HUES6 (cell line): ENCODE measurements at regions not wholly inside any gene's neighbourhood (a gene's known extent, or its start where the extent isn't known, plus 50 kb on each side); places are given as distances from the start of the nearest gene placed in this dataset.

Experiments used
- H3K27ac ChIP-seq: 2 replicates; pipeline ENCODE4 v1.7.0; 2013; ENCODE audit warnings: low read depth, mild to moderate bottlenecking, low read length, inconsistent platforms
- H3K27me3 ChIP-seq: 2 replicates; pipeline ENCODE4 v1.6.1; 2013; ENCODE audit warnings: low read length; ENCODE audit not compliant: control insufficient read depth, insufficient read depth
- H3K36me3 ChIP-seq: 2 replicates; pipeline ENCODE4 v1.6.1; 2013; ENCODE audit warnings: low read length; ENCODE audit not compliant: control insufficient read depth, insufficient read depth
- H3K4me1 ChIP-seq: 2 replicates; pipeline ENCODE4 v1.6.1; 2013; ENCODE audit warnings: low read length; ENCODE audit not compliant: control insufficient read depth, insufficient read depth
- H3K4me3 ChIP-seq: 2 replicates; pipeline ENCODE4 v1.5.1; 2013; ENCODE audit warnings: low read depth, low read length
- H3K9ac ChIP-seq: one replicate; pipeline ENCODE4 v1.6.1; 2013; ENCODE audit warnings: mild to moderate bottlenecking, low read length
- H3K9me3 ChIP-seq: 2 replicates; pipeline ENCODE4 v1.6.1; 2013; ENCODE audit warnings: low read depth, low read length; ENCODE audit not compliant: control insufficient read depth, insufficient read depth

GRCh38 chr4:116343809-116344208 is 741.6 kb downstream of the TRAM1L1 start:
- Histone ChIP-seq H3K27me3 (no peaks in the 10 kb centered on the region), H3K9ac (no peak overlapping the region), H3K4me3 (no peak overlapping the region), H3K9me3 (no peaks in the 10 kb centered on the region), H3K4me1 (no peaks in the 10 kb centered on the region), H3K36me3 (no peaks in the 10 kb centered on the region), H3K27ac (no peak overlapping the region)

GRCh38 chr4:116342143-116342542 is 743.2 kb downstream of the TRAM1L1 start:
- Histone ChIP-seq H3K9ac (no peak overlapping the region), H3K27ac (no peak overlapping the region), H3K27me3 (no peaks in the 10 kb centered on the region), H3K4me1 (no peaks in the 10 kb centered on the region), H3K36me3 (no peaks in the 10 kb centered on the region), H3K9me3 (no peaks in the 10 kb centered on the region), H3K4me3 (no peak overlapping the region)

GRCh38 chr4:116332508-116332907 is 752.9 kb downstream of the TRAM1L1 start:
- Histone ChIP-seq H3K36me3 (no peaks in the 10 kb centered on the region), H3K27me3 (no peaks in the 10 kb centered on the region), H3K4me1 (no peaks in the 10 kb centered on the region), H3K9ac (no peak overlapping the region), H3K27ac (no peak overlapping the region), H3K4me3 (no peak overlapping the region), H3K9me3 (no peaks in the 10 kb centered on the region)

GRCh38 chr4:116328261-116328860 is 757.0 kb downstream of the TRAM1L1 start:
- H3K9me3 ChIP-seq = no peaks in the 10 kb centered on the region
- no peak overlapping the region for H3K4me3 ChIP-seq
- H3K27ac ChIP-seq = no peak overlapping the region
- no peaks in the 10 kb centered on the region for H3K36me3 ChIP-seq
- no peaks in the 10 kb centered on the region for H3K4me1 ChIP-seq
- no peak overlapping the region for H3K9ac ChIP-seq
- no peaks in the 10 kb centered on the region for H3K27me3 ChIP-seq

- Histone ChIP-seq H3K4me1 (no peaks in the 10 kb centered on the region), H3K9ac (no peak overlapping the region), H3K36me3 (no peaks in the 10 kb centered on the region), H3K4me3 (no peak overlapping the region), H3K27me3 (no peaks in the 10 kb centered on the region), H3K27ac (no peak overlapping the region), H3K9me3 (no peaks in the 10 kb centered on the region)
Measured at GRCh38 chr4:116323606-116324005, 761.8 kb downstream of the TRAM1L1 start.

- Histone ChIP-seq H3K4me1 (no peaks in the 10 kb centered on the region), H3K36me3 (no peaks in the 10 kb centered on the region), H3K27me3 (no peaks in the 10 kb centered on the region), H3K27ac (no peak overlapping the region), H3K9ac (no peak overlapping the region), H3K9me3 (no peaks in the 10 kb centered on the region), H3K4me3 (no peak overlapping the region)
Measured at GRCh38 chr4:116321471-116321870, 763.9 kb downstream of the TRAM1L1 start.

- H3K9ac ChIP-seq = no peak overlapping the region
- no peaks in the 10 kb centered on the region for H3K36me3 ChIP-seq
- H3K27ac ChIP-seq = no peak overlapping the region
- H3K27me3 ChIP-seq = no peaks in the 10 kb centered on the region
- H3K4me3 ChIP-seq = no peak overlapping the region
- H3K9me3 ChIP-seq = no peaks in the 10 kb centered on the region
- no peaks in the 10 kb centered on the region for H3K4me1 ChIP-seq
Measured at GRCh38 chr4:116320859-116321258, 764.5 kb downstream of the TRAM1L1 start.

- Histone ChIP-seq H3K9ac (no peak overlapping the region), H3K27ac (no peak overlapping the region), H3K36me3 (no peaks in the 10 kb centered on the region), H3K4me1 (no peaks in the 10 kb centered on the region), H3K27me3 (no peaks in the 10 kb centered on the region), H3K4me3 (no peak overlapping the region), H3K9me3 (no peaks in the 10 kb centered on the region)
Measured at GRCh38 chr4:116303736-116304188, 781.6 kb downstream of the TRAM1L1 start.

GRCh38 chr4:116302990-116303735 is 782.2 kb downstream of the TRAM1L1 start:
- H3K4me3 ChIP-seq = no peak overlapping the region
- H3K9ac ChIP-seq = no peak overlapping the region
- H3K27me3 ChIP-seq = no peaks in the 10 kb centered on the region
- no peaks in the 10 kb centered on the region for H3K36me3 ChIP-seq
- no peak overlapping the region for H3K27ac ChIP-seq
- no peaks in the 10 kb centered on the region for H3K9me3 ChIP-seq
- no peaks in the 10 kb centered on the region for H3K4me1 ChIP-seq

GRCh38 chr4:116275006-116275405 is 810.4 kb downstream of the TRAM1L1 start:
- Histone ChIP-seq H3K9me3 (no peaks in the 10 kb centered on the region; the same call in none of the 2 replicates), H3K4me1 (no peaks in the 10 kb centered on the region), H3K9ac (no peak overlapping the region), H3K36me3 (no peaks in the 10 kb centered on the region), H3K4me3 (no peak overlapping the region), H3K27ac (no peak overlapping the region), H3K27me3 (no peaks in the 10 kb centered on the region)

- no peaks in the 10 kb centered on the region for H3K36me3 ChIP-seq
Measured at GRCh38 chr4:116272336-116272735, 813.0 kb downstream of the TRAM1L1 start.

More at GRCh38 chr4:116272336-116272735, 813.0 kb downstream of the TRAM1L1 start:
- H3K9me3 ChIP-seq = no peaks in the 10 kb centered on the region; the same call in none of the 2 replicates
- no peak overlapping the region for H3K9ac ChIP-seq
- H3K27ac ChIP-seq = no peak overlapping the region
- H3K27me3 ChIP-seq = no peaks in the 10 kb centered on the region
- no peaks in the 10 kb centered on the region for H3K4me1 ChIP-seq
- H3K4me3 ChIP-seq = no peak overlapping the region
